Cardiac muscle cell (in vitro differentiated cells and primary cell): ENCODE measurements at regions not wholly inside any gene's neighbourhood (a gene's known extent, or its start where the extent isn't known, plus 50 kb on each side); places are given as distances from the start of the nearest gene placed in this dataset.

Experiments used
- DNase-seq, 2 donors: peaks; one replicate each; pipeline versions ENCODE4 v3.0.0 to v3.0.0-alpha.2; 2010 to 2017; ENCODE audit warnings: low read depth in 1 of 2, low spot score in 1 of 2
- H3K27ac ChIP-seq: fragments of 200-600 bp; sonication (generic); 2 replicates; pipeline ENCODE4 v1.5.1; 2016
- H3K27me3 ChIP-seq: fragments of 200-600 bp; sonication (generic); 2 replicates; pipeline ENCODE4 v1.6.0; 2016; ENCODE audit warnings: control low read depth
- H3K36me3 ChIP-seq: fragments of 200-600 bp; sonication (generic); 2 replicates; pipeline ENCODE4 v1.5.1; 2016; ENCODE audit warnings: control low read depth
- H3K4me1 ChIP-seq: fragments of 200-600 bp; sonication (generic); 2 replicates; pipeline ENCODE4 v1.8.1; 2017; ENCODE audit warnings: low read depth, mild to moderate bottlenecking, mixed run types
- H3K4me3 ChIP-seq: fragments of 200-600 bp; sonication (generic); 2 replicates; pipeline ENCODE4 v1.5.1; 2016; ENCODE audit warnings: mild to moderate bottlenecking
- H3K9me3 ChIP-seq: fragments of 200-600 bp; sonication (generic); 2 replicates; pipeline ENCODE4 v1.5.1; 2017; ENCODE audit warnings: low read depth, mild to moderate bottlenecking, control low read depth
- TF ChIP-seq, protein P1 (sequence below): IDR thresholded peaks from 2 replicates; pipeline ENCODE4 v1.5.1; 2012; ENCODE audit warnings: low read depth, mild to moderate bottlenecking, low read length

- no peaks in the 10 kb centered on the region for H3K4me1 ChIP-seq
- DNase-seq: no peak
- no peaks in the 10 kb centered on the region for H3K27me3 ChIP-seq
- TF ChIP-seq, protein P1, sequence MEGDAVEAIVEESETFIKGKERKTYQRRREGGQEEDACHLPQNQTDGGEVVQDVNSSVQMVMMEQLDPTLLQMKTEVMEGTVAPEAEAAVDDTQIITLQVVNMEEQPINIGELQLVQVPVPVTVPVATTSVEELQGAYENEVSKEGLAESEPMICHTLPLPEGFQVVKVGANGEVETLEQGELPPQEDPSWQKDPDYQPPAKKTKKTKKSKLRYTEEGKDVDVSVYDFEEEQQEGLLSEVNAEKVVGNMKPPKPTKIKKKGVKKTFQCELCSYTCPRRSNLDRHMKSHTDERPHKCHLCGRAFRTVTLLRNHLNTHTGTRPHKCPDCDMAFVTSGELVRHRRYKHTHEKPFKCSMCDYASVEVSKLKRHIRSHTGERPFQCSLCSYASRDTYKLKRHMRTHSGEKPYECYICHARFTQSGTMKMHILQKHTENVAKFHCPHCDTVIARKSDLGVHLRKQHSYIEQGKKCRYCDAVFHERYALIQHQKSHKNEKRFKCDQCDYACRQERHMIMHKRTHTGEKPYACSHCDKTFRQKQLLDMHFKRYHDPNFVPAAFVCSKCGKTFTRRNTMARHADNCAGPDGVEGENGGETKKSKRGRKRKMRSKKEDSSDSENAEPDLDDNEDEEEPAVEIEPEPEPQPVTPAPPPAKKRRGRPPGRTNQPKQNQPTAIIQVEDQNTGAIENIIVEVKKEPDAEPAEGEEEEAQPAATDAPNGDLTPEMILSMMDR: no peak
- H3K4me3 ChIP-seq: no peak overlapping the region
- H3K9me3 ChIP-seq: no peaks in the 10 kb centered on the region
- no peaks in the 10 kb centered on the region for H3K36me3 ChIP-seq
- no peak overlapping the region for H3K27ac ChIP-seq
These were observed 131.2 kb downstream of the MXRA5 start for GRCh38 chrX:3215249-3215648.

DNA sequence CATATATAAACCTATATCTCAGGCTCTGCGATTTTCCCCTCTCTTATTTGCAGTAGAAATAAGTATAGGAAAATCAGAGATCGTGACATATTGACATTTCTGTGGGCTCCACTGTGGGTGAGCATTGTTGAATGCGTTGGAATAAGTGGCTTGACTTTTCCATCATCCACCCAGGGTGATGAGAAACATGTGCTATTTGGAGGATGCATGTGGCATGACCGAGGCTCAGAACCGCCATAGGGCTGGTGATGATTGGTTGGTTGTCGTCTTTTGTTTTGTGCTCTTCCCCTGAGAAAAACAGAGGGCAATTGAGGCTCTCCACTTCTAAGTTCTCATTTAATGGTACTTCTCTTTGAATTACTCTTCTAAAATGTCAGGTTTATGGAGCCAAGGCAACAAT lies 140.1 kb downstream of the MXRA5 start:
- Histone ChIP-seq H3K4me3 (no peak overlapping the region), H3K27me3 (no peaks in the 10 kb centered on the region), H3K9me3 (no peaks in the 10 kb centered on the region), H3K36me3 (no peaks in the 10 kb centered on the region), H3K27ac (no peak overlapping the region), H3K4me1 (no peaks in the 10 kb centered on the region)
- DNase-seq: no peak
- TF ChIP-seq, protein P1: no peak

DNA sequence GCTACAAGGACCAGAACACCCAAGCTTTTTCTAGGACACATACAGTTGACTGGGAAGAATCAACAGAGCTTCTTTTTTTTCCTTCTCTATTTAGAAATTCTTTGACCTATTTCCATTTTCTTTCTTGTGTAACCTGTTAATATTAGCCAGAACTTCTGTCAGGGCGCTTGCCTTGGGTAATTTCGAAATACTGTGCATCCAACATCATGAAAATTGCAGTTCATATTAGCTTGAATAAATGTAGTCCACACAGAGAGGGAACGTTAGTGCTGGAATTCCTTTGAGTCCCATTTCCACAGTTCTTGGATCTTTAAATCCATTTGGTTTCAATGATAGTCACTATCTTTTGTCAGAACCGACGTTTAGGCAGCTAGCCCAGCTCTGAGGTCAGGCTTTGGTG lies 141.8 kb downstream of the MXRA5 start:
- Histone ChIP-seq H3K4me3 (no peak overlapping the region), H3K36me3 (no peaks in the 10 kb centered on the region), H3K4me1 (no peaks in the 10 kb centered on the region), H3K9me3 (no peaks in the 10 kb centered on the region), H3K27me3 (no peaks in the 10 kb centered on the region), H3K27ac (no peak overlapping the region)
- TF ChIP-seq, protein P1: no peak
- DNase-seq: peak in 1 of 2 donors; percentile 50

DNA sequence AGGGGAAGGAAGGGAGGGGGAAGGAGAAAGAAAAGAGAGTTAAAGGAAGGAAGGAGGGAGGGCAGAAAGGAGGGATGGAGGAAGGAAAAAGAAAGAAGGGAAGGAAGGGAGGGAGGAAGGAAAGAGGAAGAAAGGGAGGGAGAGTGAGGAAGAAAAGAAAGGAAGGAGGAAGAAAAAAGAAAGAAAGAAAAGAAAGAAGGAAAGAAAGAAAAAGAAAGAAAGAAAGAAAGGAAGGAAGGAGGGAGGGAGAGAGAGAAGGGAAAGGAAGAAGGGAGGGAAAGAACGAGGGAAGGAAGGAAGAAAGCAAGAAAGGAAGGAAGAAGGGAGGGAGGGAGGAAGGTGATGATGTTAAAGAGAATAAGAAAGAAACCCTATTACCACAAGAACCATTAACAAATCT lies 150.6 kb downstream of the MXRA5 start:
- Histone ChIP-seq H3K36me3 (no peaks in the 10 kb centered on the region), H3K9me3 (no peaks in the 10 kb centered on the region), H3K27me3 (no peaks in the 10 kb centered on the region), H3K4me1 (no peaks in the 10 kb centered on the region), H3K27ac (no peak overlapping the region), H3K4me3 (no peak overlapping the region)
- TF ChIP-seq, protein P1: no peak
- DNase-seq: no peak

- Histone ChIP-seq H3K36me3 (no peaks in the 10 kb centered on the region), H3K4me3 (no peak overlapping the region), H3K4me1 (no peaks in the 10 kb centered on the region), H3K27me3 (no peaks in the 10 kb centered on the region), H3K9me3 (no peaks in the 10 kb centered on the region), H3K27ac (no peak overlapping the region)
- TF ChIP-seq, protein P1: no peak
- no peak for DNase-seq
These were observed 151.6 kb downstream of the ARSF start for GRCh38 chrX:3192835-3193234.

DNA sequence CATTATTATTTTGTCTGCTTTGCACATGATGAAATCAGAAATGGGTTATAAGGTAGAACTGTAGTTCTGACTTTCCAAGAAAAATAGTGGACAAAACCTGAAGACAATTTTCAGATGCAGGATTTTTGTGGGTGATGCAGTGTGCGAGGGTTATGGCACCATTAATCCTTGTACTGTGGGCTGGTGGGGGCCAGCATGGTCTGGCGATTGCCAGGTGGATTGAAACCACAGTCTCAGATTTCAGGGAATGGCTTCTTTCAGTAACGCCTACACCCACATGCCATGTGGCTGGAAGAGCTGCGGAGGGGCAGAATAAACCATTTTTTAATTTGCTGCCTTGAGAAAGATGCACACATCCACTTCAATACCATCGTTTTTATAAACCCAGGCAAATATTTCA lies 150.5 kb downstream of the ARSF start:
- H3K4me1 ChIP-seq: no peaks in the 10 kb centered on the region
- no peak overlapping the region for H3K4me3 ChIP-seq
- H3K27me3 ChIP-seq: no peaks in the 10 kb centered on the region
- H3K27ac ChIP-seq: no peak overlapping the region
- no peaks in the 10 kb centered on the region for H3K9me3 ChIP-seq
- DNase-seq: no peak
- TF ChIP-seq, protein P1: no peak
- H3K36me3 ChIP-seq: no peaks in the 10 kb centered on the region
